ENCODE measurements at regions not wholly inside any gene's neighbourhood (a gene's known extent, or its start where the extent isn't known, plus 50 kb on each side); places are given as distances from the start of the nearest gene placed in this dataset.

DNA sequence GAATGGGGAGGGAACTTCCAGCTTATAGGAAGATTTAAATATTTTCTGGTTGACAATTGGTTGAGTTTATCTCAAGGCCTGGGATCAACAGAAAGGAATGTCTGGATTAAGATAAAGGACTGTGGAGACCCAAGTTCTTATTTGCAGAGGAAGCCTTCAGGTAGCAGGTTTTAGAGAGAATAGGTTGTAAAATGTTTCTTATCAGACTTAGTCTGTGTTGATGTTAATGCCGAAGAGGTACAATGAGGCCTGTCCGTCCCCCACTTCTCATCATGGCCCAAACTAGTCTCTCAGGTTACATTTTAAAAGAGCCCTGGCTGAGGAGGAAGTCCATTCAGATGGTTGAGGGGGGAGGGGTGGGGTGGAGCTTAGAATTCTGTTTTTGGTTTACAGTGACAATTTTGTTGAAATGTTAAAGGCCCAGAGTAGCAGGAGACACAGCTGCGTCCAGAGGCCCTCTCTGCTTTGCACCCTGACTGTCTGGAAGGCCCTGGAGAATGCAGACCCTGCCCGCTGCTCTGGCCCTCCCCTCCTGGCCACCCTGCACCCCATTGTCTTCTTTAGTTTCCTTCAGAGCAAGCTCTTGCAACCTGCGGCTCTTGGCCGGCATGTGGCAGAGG is 672.5 kb upstream of the TMEM132C start:
- Mint-ChIP-seq H3K4me3 (no peak overlapping the region), H3K27me3 (ENCODE audit: insufficient read depth, low read depth, poor library complexity) (peaks cover 4% of the 10 kb centered on the region)
- TF ChIP-seq NANOG (IDR thresholded peaks at IDR 0.05; ENCODE audit: borderline replicate concordance), result no peak
- TF ChIP-seq JUNB (IDR thresholded peaks at IDR 0.05; ENCODE audit: unreplicated experiment), result no peak
- TF ChIP-seq CREB1 (CRISPR knock-in tag; IDR thresholded peaks at IDR 0.05; ENCODE audit: low read depth), result no peak
- TF ChIP-seq, protein P1, sequence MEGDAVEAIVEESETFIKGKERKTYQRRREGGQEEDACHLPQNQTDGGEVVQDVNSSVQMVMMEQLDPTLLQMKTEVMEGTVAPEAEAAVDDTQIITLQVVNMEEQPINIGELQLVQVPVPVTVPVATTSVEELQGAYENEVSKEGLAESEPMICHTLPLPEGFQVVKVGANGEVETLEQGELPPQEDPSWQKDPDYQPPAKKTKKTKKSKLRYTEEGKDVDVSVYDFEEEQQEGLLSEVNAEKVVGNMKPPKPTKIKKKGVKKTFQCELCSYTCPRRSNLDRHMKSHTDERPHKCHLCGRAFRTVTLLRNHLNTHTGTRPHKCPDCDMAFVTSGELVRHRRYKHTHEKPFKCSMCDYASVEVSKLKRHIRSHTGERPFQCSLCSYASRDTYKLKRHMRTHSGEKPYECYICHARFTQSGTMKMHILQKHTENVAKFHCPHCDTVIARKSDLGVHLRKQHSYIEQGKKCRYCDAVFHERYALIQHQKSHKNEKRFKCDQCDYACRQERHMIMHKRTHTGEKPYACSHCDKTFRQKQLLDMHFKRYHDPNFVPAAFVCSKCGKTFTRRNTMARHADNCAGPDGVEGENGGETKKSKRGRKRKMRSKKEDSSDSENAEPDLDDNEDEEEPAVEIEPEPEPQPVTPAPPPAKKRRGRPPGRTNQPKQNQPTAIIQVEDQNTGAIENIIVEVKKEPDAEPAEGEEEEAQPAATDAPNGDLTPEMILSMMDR (conservative IDR thresholded peaks at IDR 0.05; ENCODE audit: low read depth in 2 of 2), result no peak

DNA sequence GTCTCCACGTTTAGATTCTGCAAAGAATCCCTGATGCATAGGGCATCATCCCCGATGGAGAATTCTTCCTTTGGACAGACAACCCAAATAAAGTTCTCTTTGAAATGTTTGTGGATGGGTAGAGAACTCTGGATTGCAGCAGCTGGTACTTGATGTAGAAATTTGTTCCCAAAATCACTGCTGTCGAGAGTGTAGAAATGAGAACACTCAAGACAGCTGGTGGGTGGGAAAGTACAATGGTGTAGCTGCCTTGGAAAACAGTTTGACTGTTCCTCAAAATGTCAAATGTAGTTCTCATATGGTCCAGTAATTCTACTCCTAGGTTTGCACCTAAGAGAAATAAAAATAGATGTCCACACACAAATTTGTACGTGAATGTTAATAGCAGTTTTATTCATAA is 671.5 kb upstream of the TMEM132C start:
- no peaks in the 10 kb centered on the region for H3K79me2 ChIP-seq (replicated peaks; ENCODE audit: insufficient read depth)
- Mint-ChIP-seq H3K4me3 (no peak overlapping the region), H3K4me1 (no peaks in the 10 kb centered on the region), H3K27me3 (ENCODE audit: insufficient read depth, low read depth, poor library complexity) (peaks cover 4% of the 10 kb centered on the region), H3K9me3 (peaks cover 100% of the 10 kb centered on the region), H3K27ac (no peak overlapping the region), H3K36me3 (ENCODE audit: low read depth) (peaks cover 48% of the 10 kb centered on the region)
- ATAC-seq (no peak), DNase-seq (ENCODE audit: low spot score) (no peak)
- H3K27me3 ChIP-seq (ENCODE audit: insufficient read depth), result no peaks in the 10 kb centered on the region
- peaks cover 53% of the 10 kb centered on the region for H3K4me1 ChIP-seq (ENCODE audit: insufficient read depth)
- peak overlapping the region; percentile 46; the same call in 1 of the 2 replicates for H3K4me2 ChIP-seq
- H3K36me3 ChIP-seq (ENCODE audit: insufficient read depth), result no peaks in the 10 kb centered on the region
- no peak overlapping the region for H3K4me3 ChIP-seq
- 0 out of 2 replicates have a peak, but pooled peaks cover 3% of the 10 kb centered on the region for H3F3A ChIP-seq (replicated peaks; ENCODE audit: low read depth)
- no peaks in the 10 kb centered on the region for H4K20me1 ChIP-seq (replicated peaks; ENCODE audit: insufficient read depth)
- 0 out of 2 replicates have a peak, but pooled peaks cover 3% of the 10 kb centered on the region for H3K9me2 ChIP-seq (ENCODE audit: insufficient read depth)
- H3K27ac ChIP-seq (ENCODE audit: low read depth), result peak overlapping the region; percentile 98
- H2AFZ ChIP-seq, result no peak overlapping the region
- TF ChIP-seq, protein P2, sequence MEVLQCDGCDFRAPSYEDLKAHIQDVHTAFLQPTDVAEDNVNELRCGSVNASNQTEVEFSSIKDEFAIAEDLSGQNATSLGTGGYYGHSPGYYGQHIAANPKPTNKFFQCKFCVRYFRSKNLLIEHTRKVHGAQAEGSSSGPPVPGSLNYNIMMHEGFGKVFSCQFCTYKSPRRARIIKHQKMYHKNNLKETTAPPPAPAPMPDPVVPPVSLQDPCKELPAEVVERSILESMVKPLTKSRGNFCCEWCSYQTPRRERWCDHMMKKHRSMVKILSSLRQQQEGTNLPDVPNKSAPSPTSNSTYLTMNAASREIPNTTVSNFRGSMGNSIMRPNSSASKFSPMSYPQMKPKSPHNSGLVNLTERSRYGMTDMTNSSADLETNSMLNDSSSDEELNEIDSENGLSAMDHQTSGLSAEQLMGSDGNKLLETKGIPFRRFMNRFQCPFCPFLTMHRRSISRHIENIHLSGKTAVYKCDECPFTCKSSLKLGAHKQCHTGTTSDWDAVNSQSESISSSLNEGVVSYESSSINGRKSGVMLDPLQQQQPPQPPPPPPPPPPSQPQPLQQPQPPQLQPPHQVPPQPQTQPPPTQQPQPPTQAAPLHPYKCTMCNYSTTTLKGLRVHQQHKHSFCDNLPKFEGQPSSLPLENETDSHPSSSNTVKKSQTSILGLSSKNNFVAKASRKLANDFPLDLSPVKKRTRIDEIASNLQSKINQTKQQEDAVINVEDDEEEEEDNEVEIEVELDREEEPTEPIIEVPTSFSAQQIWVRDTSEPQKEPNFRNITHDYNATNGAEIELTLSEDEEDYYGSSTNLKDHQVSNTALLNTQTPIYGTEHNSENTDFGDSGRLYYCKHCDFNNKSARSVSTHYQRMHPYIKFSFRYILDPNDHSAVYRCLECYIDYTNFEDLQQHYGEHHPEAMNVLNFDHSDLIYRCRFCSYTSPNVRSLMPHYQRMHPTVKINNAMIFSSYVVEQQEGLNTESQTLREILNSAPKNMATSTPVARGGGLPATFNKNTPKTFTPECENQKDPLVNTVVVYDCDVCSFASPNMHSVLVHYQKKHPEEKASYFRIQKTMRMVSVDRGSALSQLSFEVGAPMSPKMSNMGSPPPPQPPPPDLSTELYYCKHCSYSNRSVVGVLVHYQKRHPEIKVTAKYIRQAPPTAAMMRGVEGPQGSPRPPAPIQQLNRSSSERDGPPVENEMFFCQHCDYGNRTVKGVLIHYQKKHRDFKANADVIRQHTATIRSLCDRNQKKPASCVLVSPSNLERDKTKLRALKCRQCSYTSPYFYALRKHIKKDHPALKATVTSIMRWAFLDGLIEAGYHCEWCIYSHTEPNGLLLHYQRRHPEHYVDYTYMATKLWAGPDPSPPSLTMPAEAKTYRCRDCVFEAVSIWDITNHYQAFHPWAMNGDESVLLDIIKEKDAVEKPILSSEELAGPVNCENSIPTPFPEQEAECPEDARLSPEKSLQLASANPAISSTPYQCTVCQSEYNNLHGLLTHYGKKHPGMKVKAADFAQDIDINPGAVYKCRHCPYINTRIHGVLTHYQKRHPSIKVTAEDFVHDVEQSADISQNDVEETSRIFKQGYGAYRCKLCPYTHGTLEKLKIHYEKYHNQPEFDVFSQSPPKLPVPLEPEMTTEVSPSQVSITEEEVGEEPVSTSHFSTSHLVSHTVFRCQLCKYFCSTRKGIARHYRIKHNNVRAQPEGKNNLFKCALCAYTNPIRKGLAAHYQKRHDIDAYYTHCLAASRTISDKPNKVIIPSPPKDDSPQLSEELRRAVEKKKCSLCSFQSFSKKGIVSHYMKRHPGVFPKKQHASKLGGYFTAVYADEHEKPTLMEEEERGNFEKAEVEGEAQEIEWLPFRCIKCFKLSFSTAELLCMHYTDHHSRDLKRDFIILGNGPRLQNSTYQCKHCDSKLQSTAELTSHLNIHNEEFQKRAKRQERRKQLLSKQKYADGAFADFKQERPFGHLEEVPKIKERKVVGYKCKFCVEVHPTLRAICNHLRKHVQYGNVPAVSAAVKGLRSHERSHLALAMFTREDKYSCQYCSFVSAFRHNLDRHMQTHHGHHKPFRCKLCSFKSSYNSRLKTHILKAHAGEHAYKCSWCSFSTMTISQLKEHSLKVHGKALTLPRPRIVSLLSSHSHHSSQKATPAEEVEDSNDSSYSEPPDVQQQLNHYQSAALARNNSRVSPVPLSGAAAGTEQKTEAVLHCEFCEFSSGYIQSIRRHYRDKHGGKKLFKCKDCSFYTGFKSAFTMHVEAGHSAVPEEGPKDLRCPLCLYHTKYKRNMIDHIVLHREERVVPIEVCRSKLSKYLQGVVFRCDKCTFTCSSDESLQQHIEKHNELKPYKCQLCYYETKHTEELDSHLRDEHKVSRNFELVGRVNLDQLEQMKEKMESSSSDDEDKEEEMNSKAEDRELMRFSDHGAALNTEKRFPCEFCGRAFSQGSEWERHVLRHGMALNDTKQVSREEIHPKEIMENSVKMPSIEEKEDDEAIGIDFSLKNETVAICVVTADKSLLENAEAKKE (CRISPR knock-in tag; IDR thresholded peaks at IDR 0.05), result no peak
- TF ChIP-seq EZH2phosphoT487 (IDR thresholded peaks at IDR 0.05; ENCODE audit: unreplicated experiment) (no peak), NANOG (IDR thresholded peaks at IDR 0.05; ENCODE audit: borderline replicate concordance) (no peak), ZNF114 (CRISPR knock-in tag; IDR thresholded peaks at IDR 0.05) (no peak), CREB1 (CRISPR knock-in tag; IDR thresholded peaks at IDR 0.05; ENCODE audit: low read depth) (no peak)
- TF ChIP-seq, protein P3, sequence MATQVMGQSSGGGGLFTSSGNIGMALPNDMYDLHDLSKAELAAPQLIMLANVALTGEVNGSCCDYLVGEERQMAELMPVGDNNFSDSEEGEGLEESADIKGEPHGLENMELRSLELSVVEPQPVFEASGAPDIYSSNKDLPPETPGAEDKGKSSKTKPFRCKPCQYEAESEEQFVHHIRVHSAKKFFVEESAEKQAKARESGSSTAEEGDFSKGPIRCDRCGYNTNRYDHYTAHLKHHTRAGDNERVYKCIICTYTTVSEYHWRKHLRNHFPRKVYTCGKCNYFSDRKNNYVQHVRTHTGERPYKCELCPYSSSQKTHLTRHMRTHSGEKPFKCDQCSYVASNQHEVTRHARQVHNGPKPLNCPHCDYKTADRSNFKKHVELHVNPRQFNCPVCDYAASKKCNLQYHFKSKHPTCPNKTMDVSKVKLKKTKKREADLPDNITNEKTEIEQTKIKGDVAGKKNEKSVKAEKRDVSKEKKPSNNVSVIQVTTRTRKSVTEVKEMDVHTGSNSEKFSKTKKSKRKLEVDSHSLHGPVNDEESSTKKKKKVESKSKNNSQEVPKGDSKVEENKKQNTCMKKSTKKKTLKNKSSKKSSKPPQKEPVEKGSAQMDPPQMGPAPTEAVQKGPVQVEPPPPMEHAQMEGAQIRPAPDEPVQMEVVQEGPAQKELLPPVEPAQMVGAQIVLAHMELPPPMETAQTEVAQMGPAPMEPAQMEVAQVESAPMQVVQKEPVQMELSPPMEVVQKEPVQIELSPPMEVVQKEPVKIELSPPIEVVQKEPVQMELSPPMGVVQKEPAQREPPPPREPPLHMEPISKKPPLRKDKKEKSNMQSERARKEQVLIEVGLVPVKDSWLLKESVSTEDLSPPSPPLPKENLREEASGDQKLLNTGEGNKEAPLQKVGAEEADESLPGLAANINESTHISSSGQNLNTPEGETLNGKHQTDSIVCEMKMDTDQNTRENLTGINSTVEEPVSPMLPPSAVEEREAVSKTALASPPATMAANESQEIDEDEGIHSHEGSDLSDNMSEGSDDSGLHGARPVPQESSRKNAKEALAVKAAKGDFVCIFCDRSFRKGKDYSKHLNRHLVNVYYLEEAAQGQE (IDR thresholded peaks at IDR 0.05; ENCODE audit: unreplicated experiment), result no peak

More for the DNA sequence above, 672.5 kb upstream of the TMEM132C start:
- Histone ChIP-seq H4K20me1 (replicated peaks; ENCODE audit: insufficient read depth) (no peaks in the 10 kb centered on the region), H3K4me2 (peak overlapping the region; percentile 54), H3K4me3 (peak overlapping the region; percentile 29; the same call in 1 of the 2 replicates), H3K4me1 (ENCODE audit: insufficient read depth) (peaks cover 49% of the 10 kb centered on the region), H3K79me2 (replicated peaks; ENCODE audit: insufficient read depth) (no peaks in the 10 kb centered on the region), H3K9me2 (ENCODE audit: insufficient read depth) (0 out of 2 replicates have a peak, but pooled peaks cover 3% of the 10 kb centered on the region), H3K27ac (ENCODE audit: low read depth) (peak overlapping the region; percentile 98), H2AFZ (no peak overlapping the region), H3K27me3 (ENCODE audit: insufficient read depth) (no peaks in the 10 kb centered on the region), H3K36me3 (ENCODE audit: insufficient read depth) (no peaks in the 10 kb centered on the region; the same call in 1 of the 2 replicates), H3F3A (replicated peaks; ENCODE audit: low read depth) (0 out of 2 replicates have a peak, but pooled peaks cover 3% of the 10 kb centered on the region)
- DNase-seq (ENCODE audit: low spot score) (peak; percentile 73), ATAC-seq (no peak)
- peaks cover 52% of the 10 kb centered on the region for H3K36me3 Mint-ChIP-seq (ENCODE audit: low read depth)
- peaks cover 100% of the 10 kb centered on the region for H3K9me3 Mint-ChIP-seq
- H3K27ac Mint-ChIP-seq, result no peak overlapping the region
- no peaks in the 10 kb centered on the region for H3K4me1 Mint-ChIP-seq
